ENCODE measurements at regions not wholly inside any gene's neighbourhood (a gene's known extent, or its start where the extent isn't known, plus 50 kb on each side); places are given as distances from the start of the nearest gene placed in this dataset.

GRCh38 chr3:125675791-125676190, 80.5 kb upstream of the OSBPL11 start:
- ATAC-seq: no peak; the same call in 1 of the 2 replicates
- no peak overlapping the region for H3K4me3 Mint-ChIP-seq
- ChIA-PET POLR2A (no interaction called here), CTCF (interaction anchor here (1.3 kb wide), 1 partner anchor 9 kb away, joined by 4 read pairs; no protein-coding TSS in a partner anchor)
- no peaks in the 10 kb centered on the region for H3K36me3 Mint-ChIP-seq
- no peak overlapping the region for H3K27ac Mint-ChIP-seq
- TF ChIP-seq TEAD1 (CRISPR knock-in tag; IDR thresholded peaks at IDR 0.05) (no peak), HMGA2 (CRISPR knock-in tag; IDR thresholded peaks at IDR 0.05) (no peak), ZNF121 (CRISPR knock-in tag; IDR thresholded peaks at IDR 0.05) (no peak), NR2C2 (CRISPR knock-in tag; IDR thresholded peaks at IDR 0.05) (no peak), NFATC4 (CRISPR knock-in tag; IDR thresholded peaks at IDR 0.05) (no peak), RELA (CRISPR knock-in tag; IDR thresholded peaks at IDR 0.05; ENCODE audit: borderline replicate concordance) (no peak), FOXP1 (CRISPR knock-in tag; IDR thresholded peaks at IDR 0.05; ENCODE audit: borderline replicate concordance) (no peak), NR3C1 (CRISPR knock-in tag; conservative IDR thresholded peaks at IDR 0.05; ENCODE audit: low read depth) (no peak)
- TF ChIP-seq, protein P1, sequence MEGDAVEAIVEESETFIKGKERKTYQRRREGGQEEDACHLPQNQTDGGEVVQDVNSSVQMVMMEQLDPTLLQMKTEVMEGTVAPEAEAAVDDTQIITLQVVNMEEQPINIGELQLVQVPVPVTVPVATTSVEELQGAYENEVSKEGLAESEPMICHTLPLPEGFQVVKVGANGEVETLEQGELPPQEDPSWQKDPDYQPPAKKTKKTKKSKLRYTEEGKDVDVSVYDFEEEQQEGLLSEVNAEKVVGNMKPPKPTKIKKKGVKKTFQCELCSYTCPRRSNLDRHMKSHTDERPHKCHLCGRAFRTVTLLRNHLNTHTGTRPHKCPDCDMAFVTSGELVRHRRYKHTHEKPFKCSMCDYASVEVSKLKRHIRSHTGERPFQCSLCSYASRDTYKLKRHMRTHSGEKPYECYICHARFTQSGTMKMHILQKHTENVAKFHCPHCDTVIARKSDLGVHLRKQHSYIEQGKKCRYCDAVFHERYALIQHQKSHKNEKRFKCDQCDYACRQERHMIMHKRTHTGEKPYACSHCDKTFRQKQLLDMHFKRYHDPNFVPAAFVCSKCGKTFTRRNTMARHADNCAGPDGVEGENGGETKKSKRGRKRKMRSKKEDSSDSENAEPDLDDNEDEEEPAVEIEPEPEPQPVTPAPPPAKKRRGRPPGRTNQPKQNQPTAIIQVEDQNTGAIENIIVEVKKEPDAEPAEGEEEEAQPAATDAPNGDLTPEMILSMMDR (IDR thresholded peaks at IDR 0.05): no peak
- TF ChIP-seq, protein P2, sequence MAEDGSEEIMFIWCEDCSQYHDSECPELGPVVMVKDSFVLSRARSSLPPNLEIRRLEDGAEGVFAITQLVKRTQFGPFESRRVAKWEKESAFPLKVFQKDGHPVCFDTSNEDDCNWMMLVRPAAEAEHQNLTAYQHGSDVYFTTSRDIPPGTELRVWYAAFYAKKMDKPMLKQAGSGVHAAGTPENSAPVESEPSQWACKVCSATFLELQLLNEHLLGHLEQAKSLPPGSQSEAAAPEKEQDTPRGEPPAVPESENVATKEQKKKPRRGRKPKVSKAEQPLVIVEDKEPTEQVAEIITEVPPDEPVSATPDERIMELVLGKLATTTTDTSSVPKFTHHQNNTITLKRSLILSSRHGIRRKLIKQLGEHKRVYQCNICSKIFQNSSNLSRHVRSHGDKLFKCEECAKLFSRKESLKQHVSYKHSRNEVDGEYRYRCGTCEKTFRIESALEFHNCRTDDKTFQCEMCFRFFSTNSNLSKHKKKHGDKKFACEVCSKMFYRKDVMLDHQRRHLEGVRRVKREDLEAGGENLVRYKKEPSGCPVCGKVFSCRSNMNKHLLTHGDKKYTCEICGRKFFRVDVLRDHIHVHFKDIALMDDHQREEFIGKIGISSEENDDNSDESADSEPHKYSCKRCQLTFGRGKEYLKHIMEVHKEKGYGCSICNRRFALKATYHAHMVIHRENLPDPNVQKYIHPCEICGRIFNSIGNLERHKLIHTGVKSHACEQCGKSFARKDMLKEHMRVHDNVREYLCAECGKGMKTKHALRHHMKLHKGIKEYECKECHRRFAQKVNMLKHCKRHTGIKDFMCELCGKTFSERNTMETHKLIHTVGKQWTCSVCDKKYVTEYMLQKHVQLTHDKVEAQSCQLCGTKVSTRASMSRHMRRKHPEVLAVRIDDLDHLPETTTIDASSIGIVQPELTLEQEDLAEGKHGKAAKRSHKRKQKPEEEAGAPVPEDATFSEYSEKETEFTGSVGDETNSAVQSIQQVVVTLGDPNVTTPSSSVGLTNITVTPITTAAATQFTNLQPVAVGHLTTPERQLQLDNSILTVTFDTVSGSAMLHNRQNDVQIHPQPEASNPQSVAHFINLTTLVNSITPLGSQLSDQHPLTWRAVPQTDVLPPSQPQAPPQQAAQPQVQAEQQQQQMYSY (CRISPR knock-in tag; IDR thresholded peaks at IDR 0.05): no peak
- 0 out of 2 replicates have a peak, but pooled peaks cover 2% of the 10 kb centered on the region for H3K4me1 Mint-ChIP-seq
- H3K9me3 Mint-ChIP-seq: peaks cover 12% of the 10 kb centered on the region
- no peaks in the 10 kb centered on the region for H3K27me3 Mint-ChIP-seq (ENCODE audit: low read depth)
- no peak for DNase-seq (ENCODE audit: low spot score)

DNA sequence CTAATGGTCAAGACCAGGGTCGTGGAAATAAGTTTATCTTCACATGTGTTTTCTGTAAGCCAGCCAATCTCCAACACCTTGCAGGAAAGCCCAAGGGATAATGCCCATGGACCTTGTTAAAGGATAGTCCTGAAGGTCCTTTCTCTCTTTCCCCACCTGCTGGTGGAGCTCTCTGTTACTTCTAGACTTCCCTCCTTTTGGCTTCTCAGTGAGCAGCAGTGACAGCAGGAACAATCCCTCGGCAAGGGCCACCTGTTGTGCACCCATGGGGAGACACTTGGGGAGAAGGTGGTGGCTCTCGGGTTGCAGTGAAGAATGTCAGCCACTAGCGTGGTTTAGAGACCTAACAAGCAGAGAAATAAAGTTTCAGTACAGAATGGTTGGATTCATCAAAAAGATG, 84.0 kb upstream of the OSBPL11 start:
- ChIA-PET CTCF (interaction anchor here (1.0 to 1.3 kb wide), 4 partner anchors 10 to 63 kb away, joined by 3 to 4 read pairs (median 3); no protein-coding TSS in a partner anchor), POLR2A (no interaction called here)
- Mint-ChIP-seq H3K4me3 (no peak overlapping the region), H3K27ac (no peak overlapping the region), H3K4me1 (no peaks in the 10 kb centered on the region), H3K36me3 (no peaks in the 10 kb centered on the region), H3K27me3 (ENCODE audit: low read depth) (no peaks in the 10 kb centered on the region), H3K9me3 (peaks cover 5% of the 10 kb centered on the region)
- DNase-seq (ENCODE audit: low spot score): no peak
- peak; percentile 56; the same call in 1 of the 2 replicates for TF ChIP-seq ZNF423 (CRISPR knock-in tag; IDR thresholded peaks at IDR 0.05)
- TF ChIP-seq ZNF512 (CRISPR knock-in tag; IDR thresholded peaks at IDR 0.05; ENCODE audit: borderline replicate concordance): no peak
- ATAC-seq: no peak

- Mint-ChIP-seq H3K27me3 (ENCODE audit: low read depth) (no peaks in the 10 kb centered on the region; the same call in 1 of the 2 replicates), H3K9me3 (peaks cover 5% of the 10 kb centered on the region), H3K4me3 (no peak overlapping the region), H3K36me3 (no peaks in the 10 kb centered on the region), H3K27ac (no peak overlapping the region), H3K4me1 (no peaks in the 10 kb centered on the region)
- no peak for ATAC-seq
- no peak for DNase-seq (ENCODE audit: low spot score)
- CTCF ChIA-PET: no interaction called here
- POLR2A ChIA-PET: no interaction called here
- TF ChIP-seq, protein P3, sequence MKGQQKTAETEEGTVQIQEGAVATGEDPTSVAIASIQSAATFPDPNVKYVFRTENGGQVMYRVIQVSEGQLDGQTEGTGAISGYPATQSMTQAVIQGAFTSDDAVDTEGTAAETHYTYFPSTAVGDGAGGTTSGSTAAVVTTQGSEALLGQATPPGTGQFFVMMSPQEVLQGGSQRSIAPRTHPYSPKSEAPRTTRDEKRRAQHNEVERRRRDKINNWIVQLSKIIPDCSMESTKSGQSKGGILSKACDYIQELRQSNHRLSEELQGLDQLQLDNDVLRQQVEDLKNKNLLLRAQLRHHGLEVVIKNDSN (CRISPR knock-in tag; IDR thresholded peaks at IDR 0.05): no peak
- TF ChIP-seq FOXK1 (CRISPR knock-in tag; IDR thresholded peaks at IDR 0.05) (no peak), SMAD3 (CRISPR knock-in tag; IDR thresholded peaks at IDR 0.05; ENCODE audit: borderline replicate concordance) (no peak), ZNF425 (CRISPR knock-in tag; conservative IDR thresholded peaks at IDR 0.05) (no peak)
- TF ChIP-seq, protein P4, sequence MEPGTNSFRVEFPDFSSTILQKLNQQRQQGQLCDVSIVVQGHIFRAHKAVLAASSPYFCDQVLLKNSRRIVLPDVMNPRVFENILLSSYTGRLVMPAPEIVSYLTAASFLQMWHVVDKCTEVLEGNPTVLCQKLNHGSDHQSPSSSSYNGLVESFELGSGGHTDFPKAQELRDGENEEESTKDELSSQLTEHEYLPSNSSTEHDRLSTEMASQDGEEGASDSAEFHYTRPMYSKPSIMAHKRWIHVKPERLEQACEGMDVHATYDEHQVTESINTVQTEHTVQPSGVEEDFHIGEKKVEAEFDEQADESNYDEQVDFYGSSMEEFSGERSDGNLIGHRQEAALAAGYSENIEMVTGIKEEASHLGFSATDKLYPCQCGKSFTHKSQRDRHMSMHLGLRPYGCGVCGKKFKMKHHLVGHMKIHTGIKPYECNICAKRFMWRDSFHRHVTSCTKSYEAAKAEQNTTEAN (CRISPR knock-in tag; IDR thresholded peaks at IDR 0.05): no peak
These were observed 85.8 kb upstream of the OSBPL11 start for GRCh38 chr3:125681146-125681545.
